Heart left ventricle (tissue), 16 donors: ENCODE measurements at regions not wholly inside any gene's neighbourhood (a gene's known extent, or its start where the extent isn't known, plus 50 kb on each side); places are given as distances from the start of the nearest gene placed in this dataset.
"Not testable (repeated sequence)": the region's sequence is repeated elsewhere in the genome, so short reads cannot be mapped to it uniquely, and the experiment has no call there.

Experiments used
- ATAC-seq, 4 donors: fragments of 200-7000 bp; cut with Tn5 transposase; one replicate each; pipeline ENCODE4 v1.9.1; 2020 to 2022; ENCODE audit warnings: moderate library complexity in 4 of 4, mild to moderate bottlenecking in 3 of 4, moderate number of reproducible peaks in 1 of 4
- DNase-seq, 5 donors: peaks; one replicate each; pipeline ENCODE4 v3.0.0-alpha.2; 2020
- H3K27ac ChIP-seq, 12 donors: fragments of 200-600 bp; sonication (generic) in 4 of 12; one replicate each; pipeline versions ENCODE4 v1.5.0 to v1.8.0; 2016 to 2022; ENCODE audit warnings: mild to moderate bottlenecking in 2 of 12
- H3K27me3 ChIP-seq, 9 donors: fragments of 200-600 bp; sonication (generic) in 2 of 9; one replicate each; pipeline versions ENCODE4 v1.5.1 to v1.8.0; 2016 to 2022; ENCODE audit warnings: mild to moderate bottlenecking in 3 of 9
- H3K36me3 ChIP-seq, 9 donors: fragments of 200-600 bp; sonication (generic) in 2 of 9; one replicate each; pipeline versions ENCODE4 v1.5.0 to v1.8.0; 2018 to 2022; ENCODE audit warnings: mild to moderate bottlenecking in 2 of 9
- H3K4me1 ChIP-seq, 12 donors: fragments of 200-600 bp; sonication (generic) in 4 of 12; one replicate each; pipeline versions ENCODE4 v1.5.0 to v1.8.0; 2016 to 2022; ENCODE audit warnings: mild to moderate bottlenecking in 3 of 12
- H3K4me3 ChIP-seq, 12 donors: fragments of 200-600 bp; sonication (generic) in 4 of 12; one replicate each; pipeline versions ENCODE4 v1.5.0 to v1.8.0; 2017 to 2022; ENCODE audit warnings: mild to moderate bottlenecking in 9 of 12, moderate library complexity in 4 of 12
- H3K9me3 ChIP-seq, 12 donors: fragments of 200-600 bp; sonication (generic) in 4 of 12; one replicate each; pipeline versions ENCODE4 v1.5.0 to v1.8.0; 2016 to 2022; ENCODE audit warnings: mild to moderate bottlenecking in 1 of 12
- CTCF ChIP-seq, 12 donors: fragments of 200-600 bp; sonication (generic) in 4 of 12; IDR thresholded peaks; one replicate each; pipeline versions ENCODE4 v1.5.0 to v1.8.0; 2018 to 2022; ENCODE audit warnings: antibody characterized with exemption in 12 of 12, mild to moderate bottlenecking in 5 of 12
- POLR2A ChIP-seq, 2 donors: fragments of 450-650 bp; IDR thresholded peaks; one replicate each; pipeline ENCODE4 v1.6.1; 2017; ENCODE audit warnings: antibody characterized with exemption in 2 of 2, mild to moderate bottlenecking in 2 of 2, moderate library complexity in 2 of 2
- WGBS, 4 donors: extraction: QIAGEN DNeasy Blood & Tissue Kit in 2 of 4; methylation state at CpG; one replicate each; pipeline versions ENCODE4 v1.1.5 to v1.1.7; 2013 to 2018; 5-methylcytosine and 5-hydroxymethylcytosine counted together
- intact Hi-C, 10 donors: fragments of 100-400 bp; cut with DNase I; formaldehyde crosslinking; loops; one replicate each; pipeline versions ENCODE4 v1.11.1 to v1.14.2; 2022
- donor health status: ischemic (EF 13 %, LVEDD 7.1; RV severe dilation, severe dysfunction).
- donor health status: healthy with polysubstance abuse.
- donor health status: DM: no; HTN: yes; CAD: no.
- donor health status: DM: no; HTN: no; CAD: no.
- donor health status: ischemic (EF 25% LVEDD 6.9; RV normal size, moderate dysfunction).
- donor health status: ischemic (EF 25% LVEDD 5.7; RV mildly dilated, moderate dysfunction).
- donor health status: healthy.
- donor health status: DM: yes; HTN: yes; CAD: no.
- donor health status: ischemic (EF 35%, LVEDD 5.7; RV mildly dilated, moderate dysfunction).
- donor health status: nonischemic (EF 11% LVEDD 7.7; RV severe dilation, severe dysfunction).
- donor health status: DM: yes; HTN: yes; CAD: no.
- donor health status: PGD.
- donor health status: ischemic (EF 29% LVEDD 5.4; RV normal size, mild dysfunction).
- donor health status: nonischemic (EF 23%, LVEDD 6.1; RV moderate dilation, normal function).

- TF ChIP-seq CTCF (IDR thresholded peaks at IDR 0.05) (no peak), POLR2A (IDR thresholded peaks at IDR 0.05) (no peak)
- Histone ChIP-seq H3K4me3 (no peak overlapping the region), H3K27me3 (no peaks in the 10 kb centered on the region), H3K27ac (peak overlapping the region in 6 of 12 donors; percentile 8 to 47 (median 26)), H3K36me3 (no peaks in the 10 kb centered on the region), H3K4me1 (peaks cover 0 to 4% (median 0%) of the 10 kb centered on the region in 12 donors), H3K9me3 (no peaks in the 10 kb centered on the region)
- DNase-seq (no peak), ATAC-seq (peak in 3 of 4 donors; percentile 49 to 52 (median 50))
- intact Hi-C loops, result loop anchor here in 3 of 10 donors (5.0 to 10.0 kb wide), 2 partner anchors 70 to 112 kb away; no protein-coding TSS in a partner anchor
- 6 to 36% (median 17%) methylated on average over 1 of the region's 1 CpG for WGBS, 4 donors
Observed at GRCh38 chr18:1665079-1665478, 760.4 kb downstream of the ADCYAP1 start.

- 24 to 33% (median 27%) methylated on average over 4 of the region's 4 CpGs for WGBS, 4 donors
- TF ChIP-seq POLR2A (IDR thresholded peaks at IDR 0.05) (no peak), CTCF (IDR thresholded peaks at IDR 0.05) (no peak)
- peaks cover 0 to 22% (median 7%) of the 10 kb centered on the region in 12 donors for H3K9me3 ChIP-seq
- peak in 2 of 5 donors; percentile 22 to 23 for DNase-seq
- peaks cover 0 to 4% (median 0%) of the 10 kb centered on the region in 12 donors for H3K4me1 ChIP-seq
- ATAC-seq, result peak; percentile 86 to 98 (median 95)
- peak overlapping the region in 11 of 12 donors; percentile 21 to 58 (median 36) for H3K27ac ChIP-seq
- intact Hi-C loops, result loop anchor here in 3 of 10 donors (5.0 to 10.0 kb wide), 2 partner anchors 73 to 109 kb away; no protein-coding TSS in a partner anchor
- H3K4me3 ChIP-seq, result no peak overlapping the region
- H3K27me3 ChIP-seq, result no peaks in the 10 kb centered on the region
- H3K36me3 ChIP-seq, result no peaks in the 10 kb centered on the region
Observed at GRCh38 chr18:1668279-1668678, 763.6 kb downstream of the ADCYAP1 start.

- H3K27ac ChIP-seq, DNase-seq, intact Hi-C loops, ATAC-seq, H3K36me3 ChIP-seq, H3K4me3 ChIP-seq, H3K27me3 ChIP-seq, H3K4me1 ChIP-seq: not testable (repeated sequence)
- peaks cover 0 to 22% (median 7%) of the 10 kb centered on the region in 12 donors for H3K9me3 ChIP-seq
- 79 to 90% (median 83%) methylated on average over 2 of the region's 2 CpGs for WGBS, 4 donors
Observed at GRCh38 chr18:1671710-1672109, 767.0 kb downstream of the ADCYAP1 start.

GRCh38 chr18:1676387-1676786, 771.7 kb downstream of the ADCYAP1 start:
- H3K36me3 ChIP-seq, result no peaks in the 10 kb centered on the region
- no peak overlapping the region for H3K4me3 ChIP-seq
- no peak overlapping the region for H3K27ac ChIP-seq
- H3K9me3 ChIP-seq, result peaks cover 0 to 15% (median 6%) of the 10 kb centered on the region in 12 donors
- TF ChIP-seq CTCF (IDR thresholded peaks at IDR 0.05) (no peak), POLR2A (IDR thresholded peaks at IDR 0.05) (no peak)
- intact Hi-C loops, result no loop called here
- DNase-seq, result no peak
- no peaks in the 10 kb centered on the region for H3K4me1 ChIP-seq
- no peaks in the 10 kb centered on the region for H3K27me3 ChIP-seq
- WGBS, 4 donors, result 78 to 85% (median 82%) methylated on average over 3 of the region's 3 CpGs
- ATAC-seq, result no peak

GRCh38 chr18:1680108-1680507, 775.4 kb downstream of the ADCYAP1 start:
- H3K4me1 ChIP-seq, result no peaks in the 10 kb centered on the region
- no peaks in the 10 kb centered on the region for H3K36me3 ChIP-seq
- intact Hi-C loops, result no loop called here
- no peak overlapping the region for H3K4me3 ChIP-seq
- DNase-seq, result no peak
- no peak overlapping the region for H3K27ac ChIP-seq
- WGBS, 4 donors, result 81 to 89% (median 84%) methylated on average over 1 of the region's 1 CpG
- no peaks in the 10 kb centered on the region for H3K9me3 ChIP-seq
- TF ChIP-seq POLR2A (IDR thresholded peaks at IDR 0.05), result no peak
- no peak for TF ChIP-seq CTCF (IDR thresholded peaks at IDR 0.05)
- no peaks in the 10 kb centered on the region for H3K27me3 ChIP-seq
- no peak for ATAC-seq
